ENCODE measurements at regions not wholly inside any gene's neighbourhood (a gene's known extent, or its start where the extent isn't known, plus 50 kb on each side); places are given as distances from the start of the nearest gene placed in this dataset.

- TF ChIP-seq EZH2 (IDR thresholded peaks at IDR 0.05; ENCODE audit: low read length, missing control alignments) (no peak), CTCF (conservative IDR thresholded peaks at IDR 0.05 in 1 of 2, IDR thresholded peaks at IDR 0.05 in 1 of 2; ENCODE audit: low read depth in 1 of 2, low read length in 2 of 2) (no peak)
These were observed 310.5 kb upstream of the TPM1 start for GRCh38 chr15:62732078-62732477.

Data from fibroblast of lung (primary cell).